ENCODE measurements at regions not wholly inside any gene's neighbourhood (a gene's known extent, or its start where the extent isn't known, plus 50 kb on each side); places are given as distances from the start of the nearest gene placed in this dataset.
"Not testable (repeated sequence)": the region's sequence is repeated elsewhere in the genome, so short reads cannot be mapped to it uniquely, and the experiment has no call there.

- intact Hi-C loops (cut with DNase I, micrococcal nuclease), result no loop called here
Measured at GRCh38 chr15:79492065-79492464, 59.9 kb downstream of the MINAR1 start.

GRCh38 chr15:79494384-79494909 is 62.3 kb downstream of the MINAR1 start:
- DNase-seq, result no peak
- intact Hi-C loops (cut with DNase I, micrococcal nuclease), result no loop called here
- ATAC-seq, result no peak

More at GRCh38 chr15:79492065-79492464, 59.9 kb downstream of the MINAR1 start:
- ATAC-seq (no peak), DNase-seq (no peak)

- intact Hi-C loops (cut with DNase I, micrococcal nuclease), result no loop called here
- DNase-seq (no peak), ATAC-seq (no peak)
Measured at GRCh38 chr15:79494963-79495755, 63.0 kb downstream of the MINAR1 start.

- ATAC-seq (no peak), DNase-seq (no peak)
- intact Hi-C loops (cut with DNase I, micrococcal nuclease), result no loop called here
Measured at GRCh38 chr15:79495775-79496174, 63.6 kb downstream of the MINAR1 start.

DNA sequence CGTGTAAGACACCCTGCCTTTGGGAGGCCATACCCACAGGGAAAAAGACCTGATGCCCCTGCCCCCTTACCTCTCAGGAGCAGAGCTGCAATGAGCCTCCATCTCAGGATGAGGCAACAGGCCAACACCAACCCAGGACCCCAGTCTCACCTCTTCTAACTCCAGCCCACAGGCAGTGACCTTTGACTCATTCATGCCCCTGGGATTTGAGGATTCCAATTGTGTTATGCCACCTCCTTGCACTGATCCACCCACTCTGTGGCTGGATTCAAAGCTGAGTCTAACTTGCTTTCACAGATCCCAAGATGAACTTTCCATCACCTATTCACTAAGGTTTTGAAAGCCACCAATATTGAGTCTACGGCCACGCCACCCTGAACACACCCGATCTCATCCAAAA is 64.7 kb downstream of the MINAR1 start:
- ATAC-seq (no peak), DNase-seq (no peak)
- intact Hi-C loops (cut with DNase I, micrococcal nuclease), result no loop called here

- intact Hi-C loops (cut with DNase I, micrococcal nuclease), result no loop called here
- DNase-seq (no peak), ATAC-seq (no peak)
Measured at GRCh38 chr15:79501086-79501485, 69.0 kb downstream of the MINAR1 start.

- no peak for ATAC-seq
- DNase-seq, result no peak
- intact Hi-C loops (cut with DNase I, micrococcal nuclease), result no loop called here
Measured at GRCh38 chr15:79505956-79506355, 73.8 kb downstream of the MINAR1 start.

- intact Hi-C loops (cut with DNase I, micrococcal nuclease); ATAC-seq; DNase-seq: not testable (repeated sequence)
Measured at GRCh38 chr15:79512844-79513243, 80.7 kb downstream of the MINAR1 start.

DNA sequence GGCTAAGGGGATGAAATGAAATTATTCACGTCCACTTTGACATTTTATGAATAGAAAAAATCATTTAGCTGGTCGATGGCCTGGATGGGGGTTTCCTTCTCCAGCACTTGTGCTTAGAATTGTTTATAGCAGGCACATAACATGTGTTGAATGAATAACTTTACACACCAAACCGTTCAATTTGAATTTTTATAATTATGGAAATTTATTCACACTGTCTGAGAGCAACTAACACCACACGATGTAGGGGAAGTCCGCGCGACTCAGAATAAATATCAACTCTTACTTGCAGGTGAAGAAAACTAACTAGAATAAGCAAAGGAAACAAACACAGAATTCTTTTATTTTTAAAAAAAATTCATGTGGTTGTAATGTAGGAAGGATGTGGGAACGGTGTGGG is 81.3 kb downstream of the MINAR1 start:
- ATAC-seq (no peak), DNase-seq (no peak)
- intact Hi-C loops (cut with DNase I, micrococcal nuclease), result no loop called here

- intact Hi-C loops (cut with DNase I, micrococcal nuclease), result no loop called here
- ATAC-seq (no peak), DNase-seq (no peak)
Measured at GRCh38 chr15:79513940-79514339, 81.8 kb downstream of the MINAR1 start.

GRCh38 chr15:79515300-79516027 is 83.3 kb downstream of the MINAR1 start:
- intact Hi-C loops (cut with DNase I, micrococcal nuclease), result no loop called here
- ATAC-seq (no peak), DNase-seq (no peak)

DNA sequence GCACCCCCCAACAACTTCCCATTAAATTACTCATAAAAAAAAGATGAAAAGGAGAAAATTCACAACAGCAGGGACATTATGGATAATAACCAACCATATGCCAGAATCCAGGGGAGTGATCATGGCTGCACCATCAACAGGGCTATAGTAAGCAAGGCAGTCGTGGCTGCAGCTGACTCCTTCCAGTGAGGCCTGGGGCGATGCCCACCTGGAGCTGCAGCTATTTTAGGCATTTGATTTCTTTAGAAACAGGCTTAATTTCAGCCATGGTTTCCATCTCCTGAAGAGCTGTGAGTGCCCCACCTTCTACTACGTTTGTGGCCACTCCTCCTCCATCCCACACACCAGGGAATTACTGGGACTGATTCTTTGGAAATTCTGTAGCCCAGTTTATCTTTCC is 84.0 kb downstream of the MINAR1 start:
- no peak for ATAC-seq
- intact Hi-C loops (cut with DNase I, micrococcal nuclease), result no loop called here
- no peak for DNase-seq

DNA sequence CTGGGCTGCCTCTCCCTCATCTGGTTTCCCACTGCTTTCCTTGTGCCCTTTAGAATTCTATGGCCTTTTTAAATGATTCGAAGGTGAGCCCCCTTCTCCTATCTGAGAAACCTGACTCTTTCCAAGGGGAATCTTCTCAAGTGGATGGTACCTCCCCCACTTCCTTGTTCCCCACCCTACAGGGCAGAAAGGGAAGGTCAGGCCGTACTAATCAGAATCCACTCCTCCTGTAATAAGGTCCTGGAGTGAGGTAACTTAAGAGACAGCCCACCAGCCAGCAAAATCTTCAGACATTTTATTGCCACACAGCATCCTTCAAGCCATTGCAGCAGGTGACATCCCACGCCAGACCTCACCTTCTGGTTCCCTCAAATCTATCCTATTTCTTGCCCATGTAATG is 84.5 kb downstream of the MINAR1 start:
- DNase-seq (no peak), ATAC-seq (no peak)
- intact Hi-C loops (cut with DNase I, micrococcal nuclease), result no loop called here

GRCh38 chr15:79519628-79520027 is 87.5 kb downstream of the MINAR1 start:
- no peak for ATAC-seq
- intact Hi-C loops (cut with DNase I, micrococcal nuclease), result no loop called here
- no peak for DNase-seq

- no peak for DNase-seq
- no peak for ATAC-seq
- intact Hi-C loops (cut with DNase I, micrococcal nuclease), result no loop called here
Measured at GRCh38 chr15:79520654-79521053, 88.5 kb downstream of the MINAR1 start.

- ATAC-seq (no peak), DNase-seq (no peak)
- intact Hi-C loops (cut with DNase I, micrococcal nuclease), result no loop called here
Measured at GRCh38 chr15:79522656-79523055, 90.5 kb downstream of the MINAR1 start.

DNA sequence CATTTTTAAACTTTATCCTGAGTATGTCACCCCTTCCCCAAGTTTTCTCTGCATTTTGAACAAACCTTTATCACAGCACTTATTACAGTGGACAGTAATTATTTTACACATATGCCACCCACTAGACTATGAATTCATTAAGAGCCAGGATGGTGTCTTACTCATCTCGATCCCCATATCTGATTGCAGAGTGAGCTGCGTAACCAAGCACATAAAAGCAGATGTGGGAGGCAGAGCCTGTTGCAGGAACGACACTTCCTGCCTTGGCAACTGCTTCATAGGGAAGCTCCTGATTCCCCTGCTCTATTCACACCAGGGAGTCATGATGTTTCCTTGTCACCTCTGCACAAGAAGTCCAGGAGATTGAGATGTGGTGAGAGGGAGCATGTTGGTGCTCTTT is 91.1 kb downstream of the MINAR1 start:
- intact Hi-C loops (cut with DNase I, micrococcal nuclease), result no loop called here
- ATAC-seq (no peak), DNase-seq (no peak)

DNA sequence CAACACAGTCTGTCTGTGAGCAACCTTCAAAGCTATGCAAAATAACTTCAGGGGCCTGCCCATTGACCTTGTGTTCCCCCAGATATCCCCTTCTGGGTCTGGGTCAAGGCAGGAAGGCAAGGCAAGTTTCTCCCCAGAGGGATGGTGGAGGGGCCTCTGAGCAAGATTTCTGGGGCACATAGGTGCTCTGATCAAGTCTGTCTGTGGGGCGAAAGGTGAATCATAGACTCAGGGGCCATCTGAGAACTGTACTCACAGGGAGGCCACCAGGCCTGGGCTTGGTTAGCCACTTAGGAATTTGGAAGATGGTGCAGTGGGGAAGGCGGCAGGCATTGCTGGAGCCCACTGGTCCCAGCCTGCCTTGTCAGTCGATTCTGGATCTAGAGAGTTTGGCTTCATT is 92.4 kb downstream of the MINAR1 start:
- intact Hi-C loops (cut with DNase I, micrococcal nuclease), result no loop called here
- no peak for DNase-seq
- ATAC-seq, result no peak

DNA sequence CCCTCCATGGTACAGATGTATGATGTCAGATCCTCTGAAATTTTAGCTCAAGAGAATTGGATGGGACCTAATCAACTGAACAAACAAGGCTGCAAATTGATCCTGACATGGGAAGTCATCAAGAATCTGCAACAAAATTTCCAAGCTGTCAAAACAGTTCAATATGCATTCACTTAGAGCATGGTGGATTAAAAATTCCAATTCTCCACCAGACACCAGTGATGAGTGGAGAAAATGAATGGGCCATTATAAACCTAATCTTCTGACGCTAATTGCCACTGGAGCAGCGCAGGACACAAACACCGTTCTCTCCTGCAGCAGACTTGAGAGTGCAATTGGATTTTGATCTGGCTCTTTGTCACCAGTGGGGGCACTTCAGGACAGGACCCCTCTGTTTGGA is 94.2 kb downstream of the MINAR1 start:
- intact Hi-C loops (cut with DNase I, micrococcal nuclease), result no loop called here
- DNase-seq (no peak), ATAC-seq (no peak)

- DNase-seq, result no peak
- no peak for ATAC-seq
- intact Hi-C loops (cut with DNase I, micrococcal nuclease), result no loop called here
Measured at GRCh38 chr15:79527821-79528220, 95.7 kb downstream of the MINAR1 start.

Data from left colon (tissue), 2 donors.